Inflammatory macrophage treated with lipopolysaccharide for 4 hours (primary cell): ENCODE measurements at regions not wholly inside any gene's neighbourhood (a gene's known extent, or its start where the extent isn't known, plus 50 kb on each side); places are given as distances from the start of the nearest gene placed in this dataset.

Experiments
- DNase-seq: peaks from one replicate; pipeline ENCODE4 v3.0.0-alpha.2; 2020

GRCh38 chr12:13486794-13487193, 290.3 kb downstream of the EMP1 start:
- DNase-seq = no peak

DNA sequence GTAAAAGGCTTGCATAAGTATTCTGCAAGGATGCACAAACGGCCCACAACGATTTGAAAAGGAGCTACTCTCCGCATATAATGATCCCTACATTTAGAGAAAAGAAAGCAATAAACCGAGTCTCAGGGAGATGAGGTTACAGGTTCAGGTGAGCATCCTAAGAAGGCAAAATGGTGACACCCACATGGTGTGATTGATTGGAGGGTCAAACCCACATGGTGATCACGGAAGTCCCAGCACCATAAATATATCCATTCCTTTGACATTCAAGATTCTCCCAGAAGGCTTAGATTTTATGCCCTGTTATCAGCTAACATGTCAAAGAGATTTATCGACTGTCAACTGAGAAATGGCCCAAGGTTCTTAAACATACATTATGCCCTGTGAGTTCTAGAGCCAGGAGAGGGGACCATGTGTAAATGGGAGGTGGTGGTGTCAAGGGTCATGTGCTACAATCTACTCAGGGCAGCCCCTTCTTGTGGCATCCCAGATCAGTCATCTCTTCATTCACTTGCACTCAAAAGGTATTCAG, 282.2 kb downstream of the EMP1 start:
- DNase-seq = no peak

GRCh38 chr12:13474381-13474780, 277.9 kb downstream of the EMP1 start:
- DNase-seq = no peak

DNA sequence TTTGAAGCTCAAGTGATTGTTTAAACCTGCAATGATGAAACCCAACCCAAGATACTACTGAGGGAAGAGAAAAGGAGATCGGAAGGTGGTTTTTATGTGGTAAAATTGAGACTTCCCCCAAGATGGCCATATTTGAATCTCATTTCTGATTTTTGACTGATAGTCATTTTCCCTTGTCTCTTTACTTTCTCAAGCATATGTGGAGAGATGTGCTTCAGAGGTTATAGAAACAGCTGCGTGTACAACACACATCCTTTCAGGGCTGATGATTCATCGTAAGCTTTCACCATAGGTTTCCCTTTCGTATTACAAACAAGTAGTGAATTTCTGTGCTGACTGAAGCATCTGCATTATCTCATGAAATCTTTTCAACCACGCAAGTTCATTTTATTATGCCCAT, 276.2 kb downstream of the EMP1 start:
- no peak for DNase-seq

DNA sequence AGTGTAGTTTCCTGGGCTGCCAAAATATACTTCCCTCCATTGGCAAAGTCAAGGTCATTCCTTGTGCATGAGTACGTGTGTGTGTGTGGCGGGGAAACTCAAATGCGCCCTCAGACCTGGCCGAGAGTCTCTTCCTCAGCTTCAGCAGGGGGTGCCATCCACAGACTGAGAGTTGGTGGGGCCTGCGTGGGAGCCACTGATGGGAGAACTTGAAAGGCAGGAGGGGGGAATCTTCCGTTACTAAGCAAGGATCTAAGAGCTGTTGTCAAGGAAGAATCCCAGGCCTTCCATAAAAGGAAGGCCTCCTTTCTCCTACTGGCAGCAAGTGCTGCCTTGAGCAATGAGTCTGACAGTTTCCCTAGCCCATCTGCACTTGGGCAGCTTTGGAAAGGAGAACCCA, 274.9 kb downstream of the EMP1 start:
- DNase-seq = no peak

- DNase-seq = no peak
Observed at GRCh38 chr12:13465635-13466034, 269.1 kb downstream of the EMP1 start.

GRCh38 chr12:13463189-13463588, 266.7 kb downstream of the EMP1 start:
- DNase-seq = no peak

DNA sequence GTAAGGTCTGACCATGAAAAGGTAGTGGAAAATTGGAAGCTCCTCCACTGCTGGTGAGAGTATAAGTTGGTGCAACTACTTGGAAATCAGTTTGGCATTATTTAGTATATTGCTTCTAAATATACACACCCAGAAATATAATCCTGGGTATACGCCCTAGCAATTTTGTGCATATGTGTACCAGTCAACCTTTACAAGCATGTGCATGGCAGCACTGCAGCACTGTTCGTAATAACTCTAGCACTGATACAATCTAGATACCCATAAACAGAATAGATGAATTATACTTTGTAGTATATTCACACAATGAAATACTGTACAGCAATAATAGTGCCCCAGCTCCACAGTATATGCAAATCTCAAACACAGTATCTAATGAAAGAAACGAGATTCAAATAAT, 265.9 kb downstream of the EMP1 start:
- no peak for DNase-seq

DNA sequence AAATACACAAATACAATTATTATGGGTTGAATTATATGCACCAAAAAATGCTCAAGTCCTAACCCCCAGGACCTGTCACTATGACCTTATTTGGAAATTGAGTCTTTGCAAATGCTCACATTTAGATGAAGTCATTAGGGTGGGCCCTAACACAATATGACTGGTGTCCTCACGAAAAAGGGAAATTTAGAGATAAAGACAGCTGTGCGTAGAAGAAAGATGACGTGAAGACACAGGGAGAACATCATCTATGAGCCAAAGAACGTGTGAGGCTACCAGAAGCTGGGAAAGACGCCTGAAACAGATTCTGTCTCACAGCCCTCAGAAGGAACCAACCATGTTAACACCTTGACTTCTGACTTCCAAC, 259.2 kb downstream of the EMP1 start:
- no peak for DNase-seq

DNA sequence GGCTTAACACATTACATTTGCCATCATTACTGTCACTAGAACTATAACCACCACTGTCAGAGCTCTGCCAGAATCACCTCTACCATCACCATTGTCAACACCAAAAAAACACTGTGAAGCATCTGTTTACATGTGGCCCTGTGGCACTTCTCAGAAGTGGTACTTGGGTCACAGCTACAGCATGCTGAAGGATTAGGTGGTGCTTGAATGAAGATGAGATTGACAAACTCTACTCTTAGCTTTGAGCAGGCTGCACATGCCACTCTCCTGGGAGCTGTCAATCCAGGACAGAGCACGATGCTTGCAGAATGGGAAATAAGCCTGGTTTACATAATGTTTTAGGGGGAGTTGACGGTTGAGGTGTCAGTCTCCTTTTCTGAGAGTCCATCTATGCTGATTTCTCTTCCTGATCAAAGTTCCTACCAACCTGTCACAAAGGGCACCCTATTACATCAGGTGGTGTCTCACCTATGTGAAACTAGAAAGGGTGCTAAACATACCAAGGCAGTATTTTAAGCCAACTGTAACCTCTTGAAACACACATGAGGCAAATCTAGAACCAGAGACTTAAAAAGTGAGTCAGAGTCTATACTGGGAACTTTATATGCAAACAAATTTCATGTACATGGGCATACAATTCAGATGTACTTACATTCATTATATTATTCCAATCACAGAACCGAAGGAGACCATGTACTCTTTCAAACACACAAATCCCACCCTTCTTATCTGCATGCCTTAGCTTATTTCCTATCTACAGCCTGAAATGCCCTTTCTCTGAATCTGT, 258.7 kb downstream of the EMP1 start:
- DNase-seq = no peak

- DNase-seq = no peak
Observed at GRCh38 chr12:13452955-13453570, 256.5 kb downstream of the EMP1 start.

- DNase-seq = no peak
Observed at GRCh38 chr12:13451776-13452175, 255.2 kb downstream of the EMP1 start.

DNA sequence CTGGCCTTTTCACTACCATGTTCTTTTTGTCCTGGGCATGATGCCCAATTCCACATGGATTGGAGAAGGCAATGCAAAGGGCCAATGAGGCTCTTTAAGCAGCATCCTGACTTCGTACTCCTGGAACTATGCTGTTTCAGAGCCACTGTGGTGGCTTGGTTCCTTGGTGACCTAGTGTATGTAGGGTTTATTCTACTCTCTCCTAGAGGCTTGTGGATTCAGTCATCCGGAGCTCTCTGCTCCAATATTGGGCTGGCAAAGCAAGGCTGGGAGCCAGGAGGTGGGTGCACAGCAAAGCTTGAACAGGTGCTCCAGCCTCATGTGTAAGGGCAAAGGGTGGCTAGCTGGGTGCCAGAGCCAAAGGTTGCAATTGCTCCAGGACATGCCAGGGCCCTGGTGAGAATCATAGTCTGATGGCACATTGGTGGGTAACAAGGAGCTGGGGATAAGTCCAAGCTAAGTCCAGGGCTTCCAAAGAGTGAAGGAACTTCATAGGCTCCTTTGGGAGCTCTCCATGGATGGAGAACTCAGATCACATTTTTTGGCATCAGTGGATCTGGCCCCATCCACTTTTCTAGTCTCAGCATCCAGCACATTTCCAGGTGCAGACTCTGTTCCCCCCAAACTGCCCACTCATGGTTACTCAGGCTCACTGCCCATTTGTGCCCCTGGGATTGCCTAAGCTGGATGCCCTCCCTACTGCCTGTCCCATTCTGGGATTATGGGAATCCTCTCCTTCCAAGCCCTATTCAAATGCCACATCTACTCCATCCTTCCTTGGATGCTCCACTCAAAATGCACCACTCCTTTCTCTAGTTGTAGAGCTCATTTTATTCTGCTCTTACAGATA, 253.9 kb downstream of the EMP1 start:
- no peak for DNase-seq

DNA sequence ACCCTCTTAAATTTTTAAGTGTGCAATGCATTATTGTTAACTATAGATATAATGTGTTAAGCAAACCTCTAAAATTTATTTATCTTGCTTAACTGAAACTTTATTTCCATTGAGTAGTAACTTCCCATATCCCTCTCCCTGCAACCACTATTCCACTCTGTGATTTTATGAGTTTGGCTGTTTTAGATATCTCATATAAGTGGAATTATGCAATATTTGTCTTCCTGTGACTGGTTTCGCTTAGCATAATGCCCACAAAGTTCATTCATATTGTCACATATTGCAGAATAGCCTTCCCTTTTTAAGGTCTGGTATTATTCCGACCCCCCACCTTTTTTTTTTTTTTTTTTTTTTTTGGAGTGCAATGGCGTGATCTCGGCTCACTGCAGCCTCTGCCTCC, 247.6 kb downstream of the EMP1 start:
- DNase-seq = no peak

DNA sequence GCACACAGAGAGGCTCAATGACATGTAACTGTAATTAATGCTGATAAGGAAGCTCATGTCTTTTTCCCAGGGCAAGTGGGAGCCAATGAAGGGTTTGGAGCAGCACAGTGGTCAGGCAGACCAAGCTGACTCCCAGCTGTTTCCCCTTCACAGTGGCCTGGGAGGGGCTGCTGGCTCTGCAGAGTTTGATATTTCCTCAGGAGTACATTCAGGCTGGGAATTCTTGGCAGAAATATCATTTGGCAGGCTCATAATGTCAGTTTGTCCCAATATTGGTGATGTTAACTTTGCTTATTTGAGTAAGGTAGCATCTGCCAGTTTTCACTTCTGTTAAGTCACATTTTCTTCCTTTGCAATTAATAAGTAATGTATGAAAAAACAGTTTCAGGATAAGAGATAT, 247.0 kb downstream of the EMP1 start:
- no peak for DNase-seq

- no peak for DNase-seq
Observed at GRCh38 chr12:13443028-13443427, 246.5 kb downstream of the EMP1 start.

GRCh38 chr12:13442457-13442856, 245.9 kb downstream of the EMP1 start:
- no peak for DNase-seq

GRCh38 chr12:13440844-13441243, 244.3 kb downstream of the EMP1 start:
- no peak for DNase-seq

GRCh38 chr12:13437541-13437940, 241.0 kb downstream of the EMP1 start:
- no peak for DNase-seq

- DNase-seq = no peak
Observed at GRCh38 chr12:13436696-13437391, 240.3 kb downstream of the EMP1 start.

- no peak for DNase-seq
Observed at GRCh38 chr12:13436182-13436581, 239.7 kb downstream of the EMP1 start.

GRCh38 chr12:13435235-13435933, 238.9 kb downstream of the EMP1 start:
- no peak for DNase-seq
